ENCODE measurements at regions not wholly inside any gene's neighbourhood (a gene's known extent, or its start where the extent isn't known, plus 50 kb on each side); places are given as distances from the start of the nearest gene placed in this dataset.

GRCh38 chr4:102429553-102429952 is 71.6 kb upstream of the NFKB1 start:
- H3K4me2 ChIP-seq = peak overlapping the region; percentile 80; the same call in 1 of the 2 replicates
- CTCF ChIA-PET = interaction anchor here (0.6 to 1.8 kb wide), 2 partner anchors 111 to 580 kb away, joined by 3 to 8 read pairs; no protein-coding TSS in a partner anchor
- no peak for TF ChIP-seq MEF2A (IDR thresholded peaks at IDR 0.05; ENCODE audit: borderline replicate concordance, low read depth)
- no peak for TF ChIP-seq CHD2 (IDR thresholded peaks at IDR 0.05; ENCODE audit: low read length, partially characterized antibody)
- TF ChIP-seq TAF1 (IDR thresholded peaks at IDR 0.05; ENCODE audit: borderline replicate concordance, low read depth, low read length) = no peak
- peak; percentile 53 for TF ChIP-seq TCF12 (IDR thresholded peaks at IDR 0.05)
- TF ChIP-seq JUND (IDR thresholded peaks at IDR 0.05) = peak; percentile 68
- no peak for TF ChIP-seq RFX5 (IDR thresholded peaks at IDR 0.05; ENCODE audit: low read length)
- no peak for TF ChIP-seq ELF1 (IDR thresholded peaks at IDR 0.05)
- TF ChIP-seq FOSL2 (IDR thresholded peaks at IDR 0.05; ENCODE audit: borderline replicate concordance, low read depth) = peak; percentile 53; the same call in 1 of the 2 replicates
- no peak for TF ChIP-seq YY1 (IDR thresholded peaks at IDR 0.05; ENCODE audit: low read depth)
- peak in 1 of 2 experiments; percentile 44; a peak in 1 of 4 replicates for TF ChIP-seq EP300 (IDR thresholded peaks at IDR 0.05; ENCODE audit: borderline replicate concordance in 1 of 2, low read depth in 1 of 2, low read length in 1 of 2)
- peak; percentile 48; the same call in 1 of the 2 replicates for TF ChIP-seq NFIC (IDR thresholded peaks at IDR 0.05; ENCODE audit: borderline replicate concordance)
- TF ChIP-seq, protein P1, sequence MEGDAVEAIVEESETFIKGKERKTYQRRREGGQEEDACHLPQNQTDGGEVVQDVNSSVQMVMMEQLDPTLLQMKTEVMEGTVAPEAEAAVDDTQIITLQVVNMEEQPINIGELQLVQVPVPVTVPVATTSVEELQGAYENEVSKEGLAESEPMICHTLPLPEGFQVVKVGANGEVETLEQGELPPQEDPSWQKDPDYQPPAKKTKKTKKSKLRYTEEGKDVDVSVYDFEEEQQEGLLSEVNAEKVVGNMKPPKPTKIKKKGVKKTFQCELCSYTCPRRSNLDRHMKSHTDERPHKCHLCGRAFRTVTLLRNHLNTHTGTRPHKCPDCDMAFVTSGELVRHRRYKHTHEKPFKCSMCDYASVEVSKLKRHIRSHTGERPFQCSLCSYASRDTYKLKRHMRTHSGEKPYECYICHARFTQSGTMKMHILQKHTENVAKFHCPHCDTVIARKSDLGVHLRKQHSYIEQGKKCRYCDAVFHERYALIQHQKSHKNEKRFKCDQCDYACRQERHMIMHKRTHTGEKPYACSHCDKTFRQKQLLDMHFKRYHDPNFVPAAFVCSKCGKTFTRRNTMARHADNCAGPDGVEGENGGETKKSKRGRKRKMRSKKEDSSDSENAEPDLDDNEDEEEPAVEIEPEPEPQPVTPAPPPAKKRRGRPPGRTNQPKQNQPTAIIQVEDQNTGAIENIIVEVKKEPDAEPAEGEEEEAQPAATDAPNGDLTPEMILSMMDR (IDR thresholded peaks at IDR 0.05) = no peak
- no peak for TF ChIP-seq GATA2 (CRISPR knock-in tag; IDR thresholded peaks at IDR 0.05)
- no peak for TF ChIP-seq POLR2AphosphoS5 (IDR thresholded peaks at IDR 0.05; ENCODE audit: low read depth, low read length)
- TF ChIP-seq, protein P2, sequence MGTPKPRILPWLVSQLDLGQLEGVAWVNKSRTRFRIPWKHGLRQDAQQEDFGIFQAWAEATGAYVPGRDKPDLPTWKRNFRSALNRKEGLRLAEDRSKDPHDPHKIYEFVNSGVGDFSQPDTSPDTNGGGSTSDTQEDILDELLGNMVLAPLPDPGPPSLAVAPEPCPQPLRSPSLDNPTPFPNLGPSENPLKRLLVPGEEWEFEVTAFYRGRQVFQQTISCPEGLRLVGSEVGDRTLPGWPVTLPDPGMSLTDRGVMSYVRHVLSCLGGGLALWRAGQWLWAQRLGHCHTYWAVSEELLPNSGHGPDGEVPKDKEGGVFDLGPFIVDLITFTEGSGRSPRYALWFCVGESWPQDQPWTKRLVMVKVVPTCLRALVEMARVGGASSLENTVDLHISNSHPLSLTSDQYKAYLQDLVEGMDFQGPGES (IDR thresholded peaks at IDR 0.05; ENCODE audit: low read depth, low read length) = no peak
- no peak for TF ChIP-seq GABPA (IDR thresholded peaks at IDR 0.05; ENCODE audit: low read depth)
- TF ChIP-seq NRF1 (IDR thresholded peaks at IDR 0.05; ENCODE audit: low read depth, low read length) = no peak
- TF ChIP-seq USF1 (IDR thresholded peaks at IDR 0.05; ENCODE audit: borderline replicate concordance, low read depth) = no peak
- TF ChIP-seq RAD21 (IDR thresholded peaks at IDR 0.05; ENCODE audit: low read length) = no peak
- TF ChIP-seq RXRA (IDR thresholded peaks at IDR 0.05; ENCODE audit: borderline replicate concordance, low read depth) = no peak
- TF ChIP-seq ZBTB33 (IDR thresholded peaks at IDR 0.05; ENCODE audit: borderline replicate concordance, low read depth) = no peak
- no peak for TF ChIP-seq USF2 (IDR thresholded peaks at IDR 0.05; ENCODE audit: borderline replicate concordance, low read depth, low read length)
- no peak for TF ChIP-seq FOXJ3 (CRISPR knock-in tag; IDR thresholded peaks at IDR 0.05)
- TF ChIP-seq FOXM1 (IDR thresholded peaks at IDR 0.05; ENCODE audit: low read depth) = no peak
- TF ChIP-seq, protein P3, sequence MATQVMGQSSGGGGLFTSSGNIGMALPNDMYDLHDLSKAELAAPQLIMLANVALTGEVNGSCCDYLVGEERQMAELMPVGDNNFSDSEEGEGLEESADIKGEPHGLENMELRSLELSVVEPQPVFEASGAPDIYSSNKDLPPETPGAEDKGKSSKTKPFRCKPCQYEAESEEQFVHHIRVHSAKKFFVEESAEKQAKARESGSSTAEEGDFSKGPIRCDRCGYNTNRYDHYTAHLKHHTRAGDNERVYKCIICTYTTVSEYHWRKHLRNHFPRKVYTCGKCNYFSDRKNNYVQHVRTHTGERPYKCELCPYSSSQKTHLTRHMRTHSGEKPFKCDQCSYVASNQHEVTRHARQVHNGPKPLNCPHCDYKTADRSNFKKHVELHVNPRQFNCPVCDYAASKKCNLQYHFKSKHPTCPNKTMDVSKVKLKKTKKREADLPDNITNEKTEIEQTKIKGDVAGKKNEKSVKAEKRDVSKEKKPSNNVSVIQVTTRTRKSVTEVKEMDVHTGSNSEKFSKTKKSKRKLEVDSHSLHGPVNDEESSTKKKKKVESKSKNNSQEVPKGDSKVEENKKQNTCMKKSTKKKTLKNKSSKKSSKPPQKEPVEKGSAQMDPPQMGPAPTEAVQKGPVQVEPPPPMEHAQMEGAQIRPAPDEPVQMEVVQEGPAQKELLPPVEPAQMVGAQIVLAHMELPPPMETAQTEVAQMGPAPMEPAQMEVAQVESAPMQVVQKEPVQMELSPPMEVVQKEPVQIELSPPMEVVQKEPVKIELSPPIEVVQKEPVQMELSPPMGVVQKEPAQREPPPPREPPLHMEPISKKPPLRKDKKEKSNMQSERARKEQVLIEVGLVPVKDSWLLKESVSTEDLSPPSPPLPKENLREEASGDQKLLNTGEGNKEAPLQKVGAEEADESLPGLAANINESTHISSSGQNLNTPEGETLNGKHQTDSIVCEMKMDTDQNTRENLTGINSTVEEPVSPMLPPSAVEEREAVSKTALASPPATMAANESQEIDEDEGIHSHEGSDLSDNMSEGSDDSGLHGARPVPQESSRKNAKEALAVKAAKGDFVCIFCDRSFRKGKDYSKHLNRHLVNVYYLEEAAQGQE (IDR thresholded peaks at IDR 0.05; ENCODE audit: low read depth, low read length) = no peak

More at GRCh38 chr4:102429553-102429952, 71.6 kb upstream of the NFKB1 start:
- Histone ChIP-seq H2AFZ (ENCODE audit: low read depth) (peak overlapping the region; percentile 98), H3K4me1 (ENCODE audit: control insufficient read depth in 1 of 2, insufficient read depth in 2 of 2, low read depth in 1 of 2, low read length in 1 of 2) (peaks cover 0 to 10% of the 10 kb centered on the region in 2 experiments; a peak in 2 of 4 replicates), H3K9me3 (peaks cover 9% of the 10 kb centered on the region; the same call in 1 of the 2 replicates), H3K4me3 (ENCODE audit: low read depth in 2 of 2, low read length in 1 of 2) (no peak overlapping the region; a peak in 1 of 4 replicates), H3F3A (replicated peaks; ENCODE audit: insufficient read depth) (peaks cover 22% of the 10 kb centered on the region), H3K27ac (ENCODE audit: low read depth in 2 of 2, low read length in 1 of 2) (peak overlapping the region; percentile 48 to 77; a peak in 3 of 4 replicates), H3K36me3 (replicated peaks in 1 of 2; ENCODE audit: control insufficient read depth in 1 of 2, insufficient read depth in 2 of 2, low read length in 1 of 2) (no peaks in the 10 kb centered on the region), H3K9ac (no peak overlapping the region), H3K9me2 (no peaks in the 10 kb centered on the region), H3K79me2 (ENCODE audit: insufficient read depth) (no peaks in the 10 kb centered on the region), H3K27me3 (ENCODE audit: insufficient read depth) (no peaks in the 10 kb centered on the region), H4K20me1 (ENCODE audit: insufficient read depth) (no peaks in the 10 kb centered on the region)
- POLR2A ChIA-PET = no interaction called here
- no peak for DNase-seq
- WGBS (ENCODE audit: low lambda C conversion rate) = 74% methylated on average over 7 of the region's 7 CpGs

All from SK-N-SH (cell line).